ENCODE measurements at regions not wholly inside any gene's neighbourhood (a gene's known extent, or its start where the extent isn't known, plus 50 kb on each side); places are given as distances from the start of the nearest gene placed in this dataset.
"Not testable (repeated sequence)": the region's sequence is repeated elsewhere in the genome, so short reads cannot be mapped to it uniquely, and the experiment has no call there.

GRCh38 chr3:20729185-20729584, 543.2 kb upstream of the SGO1 start:
- WGBS, 3 donors: 89 to 98% (median 94%) methylated on average over 1 of the region's 1 CpG
- TF ChIP-seq POLR2A (IDR thresholded peaks at IDR 0.05): no peak
- TF ChIP-seq CTCF (IDR thresholded peaks at IDR 0.05): no peak
- TF ChIP-seq EP300 (IDR thresholded peaks at IDR 0.05): no peak
- Histone ChIP-seq H3K27me3 (no peaks in the 10 kb centered on the region), H3K27ac (no peak overlapping the region), H3K36me3 (no peaks in the 10 kb centered on the region), H3K4me3 (no peak overlapping the region), H3K4me1 (ENCODE audit: insufficient read depth) (no peaks in the 10 kb centered on the region), H3K9me3 (no peaks in the 10 kb centered on the region)
- DNase-seq: no peak
- intact Hi-C loops (cut with DNase I): no loop called here

DNA sequence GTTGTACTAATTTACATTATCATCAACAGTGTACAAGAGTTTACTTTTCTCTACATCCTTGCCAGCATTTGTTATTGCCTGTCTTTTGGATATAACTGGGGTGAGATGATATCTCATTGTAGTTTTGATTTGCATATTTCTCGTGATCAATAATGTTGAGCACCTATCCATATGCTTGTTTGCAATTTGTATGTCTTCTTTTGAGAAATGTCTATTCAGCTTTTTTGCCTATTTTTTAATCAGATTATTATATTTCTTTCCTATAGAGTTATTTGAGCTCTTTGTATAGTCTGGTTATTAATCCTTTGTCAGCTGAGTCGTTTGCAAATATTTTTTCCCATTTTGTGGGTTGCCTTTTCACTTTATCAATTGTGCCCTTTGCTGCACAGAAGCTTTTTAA, 540.8 kb upstream of the SGO1 start:
- intact Hi-C loops (cut with DNase I): no loop called here
- Histone ChIP-seq H3K27ac (no peak overlapping the region), H3K36me3 (no peaks in the 10 kb centered on the region), H3K9me3 (no peaks in the 10 kb centered on the region), H3K4me1 (ENCODE audit: insufficient read depth) (no peaks in the 10 kb centered on the region), H3K4me3 (no peak overlapping the region), H3K27me3 (no peaks in the 10 kb centered on the region)
- no peak for TF ChIP-seq EP300 (IDR thresholded peaks at IDR 0.05)
- no peak for TF ChIP-seq POLR2A (IDR thresholded peaks at IDR 0.05)
- TF ChIP-seq CTCF (IDR thresholded peaks at IDR 0.05): no peak
- no peak for DNase-seq
- WGBS, 3 donors: 77 to 85% (median 84%) methylated on average over 2 of the region's 2 CpGs

DNA sequence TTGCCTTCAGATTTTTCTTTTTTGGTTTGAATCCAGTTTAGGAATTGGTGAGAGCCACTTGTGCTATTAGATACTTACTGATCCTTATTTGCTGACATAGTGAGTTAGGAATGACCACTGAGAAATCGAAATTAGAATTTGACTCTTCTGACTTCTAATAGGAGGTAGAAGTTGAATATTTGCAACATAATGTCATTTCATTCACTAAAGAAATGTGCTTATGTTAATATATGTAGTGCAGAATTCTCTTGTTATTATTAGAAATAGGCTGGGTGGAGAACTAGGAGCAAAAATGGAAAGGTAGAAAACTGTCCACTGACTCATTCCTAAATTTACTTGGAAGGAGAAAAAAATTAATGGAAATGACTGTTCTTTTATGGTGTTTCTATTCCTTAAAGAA, 538.2 kb upstream of the SGO1 start:
- Histone ChIP-seq H3K27me3 (no peaks in the 10 kb centered on the region), H3K4me3 (no peak overlapping the region), H3K27ac (no peak overlapping the region), H3K9me3 (no peaks in the 10 kb centered on the region), H3K4me1 (ENCODE audit: insufficient read depth) (no peaks in the 10 kb centered on the region), H3K36me3 (no peaks in the 10 kb centered on the region)
- intact Hi-C loops (cut with DNase I): no loop called here
- no peak for DNase-seq
- no peak for TF ChIP-seq EP300 (IDR thresholded peaks at IDR 0.05)
- 83 to 94% (median 86%) methylated on average over 1 of the region's 1 CpG for WGBS, 3 donors

DNA sequence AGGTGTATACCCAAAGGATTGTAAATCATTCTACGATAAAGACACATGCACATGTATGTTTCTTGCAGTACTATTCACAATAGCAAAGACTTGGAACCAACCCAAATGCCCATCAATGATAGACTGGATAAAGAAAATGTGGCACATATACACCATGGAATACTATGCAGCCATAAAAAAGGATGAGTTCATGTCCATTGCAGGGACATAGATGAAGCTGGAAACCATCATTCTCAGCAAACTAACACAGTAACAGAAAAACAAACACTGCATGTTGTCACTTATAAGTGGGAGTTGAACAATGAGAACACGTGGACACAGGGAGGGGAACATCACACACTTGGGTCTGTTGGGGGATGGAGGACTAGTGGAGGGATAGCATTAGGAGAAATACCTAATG, 530.4 kb upstream of the SGO1 start:
- intact Hi-C loops (cut with DNase I); H3K9me3 ChIP-seq; H3K36me3 ChIP-seq; H3K27me3 ChIP-seq; H3K27ac ChIP-seq; DNase-seq; H3K4me3 ChIP-seq; H3K4me1 ChIP-seq (ENCODE audit: insufficient read depth): not testable (repeated sequence)
- 92 to 98% (median 96%) methylated on average over 2 of the region's 2 CpGs for WGBS, 3 donors

GRCh38 chr3:20701641-20702040, 515.6 kb upstream of the SGO1 start:
- H3K9me3 ChIP-seq: no peaks in the 10 kb centered on the region
- peaks cover 3% of the 10 kb centered on the region for H3K27me3 ChIP-seq
- H3K4me3 ChIP-seq: no peak overlapping the region
- H3K27ac ChIP-seq: no peak overlapping the region
- intact Hi-C loops (cut with DNase I): no loop called here
- WGBS, 3 donors: 42 to 54% (median 46%) methylated on average over 1 of the region's 1 CpG
- H3K4me1 ChIP-seq (ENCODE audit: insufficient read depth): no peaks in the 10 kb centered on the region
- TF ChIP-seq CTCF (IDR thresholded peaks at IDR 0.05) (no peak), POLR2A (IDR thresholded peaks at IDR 0.05) (no peak), EP300 (IDR thresholded peaks at IDR 0.05) (no peak)
- no peak for DNase-seq
- no peaks in the 10 kb centered on the region for H3K36me3 ChIP-seq

GRCh38 chr3:20700714-20701113, 514.7 kb upstream of the SGO1 start:
- H3K4me3 ChIP-seq: no peak overlapping the region
- intact Hi-C loops (cut with DNase I): no loop called here
- TF ChIP-seq CTCF (IDR thresholded peaks at IDR 0.05) (no peak), POLR2A (IDR thresholded peaks at IDR 0.05) (no peak), EP300 (IDR thresholded peaks at IDR 0.05) (no peak)
- no peak overlapping the region for H3K27ac ChIP-seq
- no peaks in the 10 kb centered on the region for H3K36me3 ChIP-seq
- H3K9me3 ChIP-seq: no peaks in the 10 kb centered on the region
- peaks cover 3% of the 10 kb centered on the region for H3K27me3 ChIP-seq
- DNase-seq: no peak
- no peaks in the 10 kb centered on the region for H3K4me1 ChIP-seq (ENCODE audit: insufficient read depth)
- WGBS, 3 donors: 80 to 89% (median 81%) methylated on average over 2 of the region's 2 CpGs
